B cell (primary cell): ENCODE measurements at regions not wholly inside any gene's neighbourhood (a gene's known extent, or its start where the extent isn't known, plus 50 kb on each side); places are given as distances from the start of the nearest gene placed in this dataset.

ENCODE experiments used
- EZH2 ChIP-seq: IDR thresholded peaks from 2 replicates; pipeline ENCODE4 v1.6.1; 2012; ENCODE audit warnings: borderline replicate concordance, low read depth, mild to moderate bottlenecking, moderate library complexity, low read length; ENCODE audit not compliant: insufficient read depth, poor library complexity, severe bottlenecking
- TF ChIP-seq, protein P1 (sequence below): fragments of 200-600 bp; IDR thresholded peaks from one replicate; pipeline ENCODE4 v1.8.0; 2022; ENCODE audit warnings: antibody characterized with exemption, mild to moderate bottlenecking

DNA sequence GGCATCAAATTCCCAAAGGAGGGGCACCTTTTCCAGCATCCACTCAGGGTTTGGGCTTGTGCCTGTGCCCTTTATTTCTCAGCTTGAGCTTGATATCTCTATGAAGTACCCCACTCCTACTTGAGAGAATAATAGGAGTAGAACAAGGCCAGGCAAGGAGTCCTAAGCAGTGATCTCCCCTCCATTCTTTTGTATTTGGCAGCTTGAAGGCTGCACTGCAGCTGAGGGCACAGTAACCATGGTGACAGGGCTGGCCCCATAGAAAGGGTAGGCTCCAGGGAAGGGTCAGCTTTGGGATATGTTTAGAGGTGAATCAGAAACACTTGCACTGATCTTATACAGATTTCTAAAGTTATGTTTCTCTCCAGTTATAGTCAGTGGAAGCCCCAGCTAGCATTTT lies 145.4 kb upstream of the SLC24A5 start:
- TF ChIP-seq, protein P1, sequence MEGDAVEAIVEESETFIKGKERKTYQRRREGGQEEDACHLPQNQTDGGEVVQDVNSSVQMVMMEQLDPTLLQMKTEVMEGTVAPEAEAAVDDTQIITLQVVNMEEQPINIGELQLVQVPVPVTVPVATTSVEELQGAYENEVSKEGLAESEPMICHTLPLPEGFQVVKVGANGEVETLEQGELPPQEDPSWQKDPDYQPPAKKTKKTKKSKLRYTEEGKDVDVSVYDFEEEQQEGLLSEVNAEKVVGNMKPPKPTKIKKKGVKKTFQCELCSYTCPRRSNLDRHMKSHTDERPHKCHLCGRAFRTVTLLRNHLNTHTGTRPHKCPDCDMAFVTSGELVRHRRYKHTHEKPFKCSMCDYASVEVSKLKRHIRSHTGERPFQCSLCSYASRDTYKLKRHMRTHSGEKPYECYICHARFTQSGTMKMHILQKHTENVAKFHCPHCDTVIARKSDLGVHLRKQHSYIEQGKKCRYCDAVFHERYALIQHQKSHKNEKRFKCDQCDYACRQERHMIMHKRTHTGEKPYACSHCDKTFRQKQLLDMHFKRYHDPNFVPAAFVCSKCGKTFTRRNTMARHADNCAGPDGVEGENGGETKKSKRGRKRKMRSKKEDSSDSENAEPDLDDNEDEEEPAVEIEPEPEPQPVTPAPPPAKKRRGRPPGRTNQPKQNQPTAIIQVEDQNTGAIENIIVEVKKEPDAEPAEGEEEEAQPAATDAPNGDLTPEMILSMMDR = no peak
- TF ChIP-seq EZH2 = no peak
